ENCODE measurements at regions not wholly inside any gene's neighbourhood (a gene's known extent, or its start where the extent isn't known, plus 50 kb on each side); places are given as distances from the start of the nearest gene placed in this dataset.
"Not testable (repeated sequence)": the region's sequence is repeated elsewhere in the genome, so short reads cannot be mapped to it uniquely, and the experiment has no call there.

DNA sequence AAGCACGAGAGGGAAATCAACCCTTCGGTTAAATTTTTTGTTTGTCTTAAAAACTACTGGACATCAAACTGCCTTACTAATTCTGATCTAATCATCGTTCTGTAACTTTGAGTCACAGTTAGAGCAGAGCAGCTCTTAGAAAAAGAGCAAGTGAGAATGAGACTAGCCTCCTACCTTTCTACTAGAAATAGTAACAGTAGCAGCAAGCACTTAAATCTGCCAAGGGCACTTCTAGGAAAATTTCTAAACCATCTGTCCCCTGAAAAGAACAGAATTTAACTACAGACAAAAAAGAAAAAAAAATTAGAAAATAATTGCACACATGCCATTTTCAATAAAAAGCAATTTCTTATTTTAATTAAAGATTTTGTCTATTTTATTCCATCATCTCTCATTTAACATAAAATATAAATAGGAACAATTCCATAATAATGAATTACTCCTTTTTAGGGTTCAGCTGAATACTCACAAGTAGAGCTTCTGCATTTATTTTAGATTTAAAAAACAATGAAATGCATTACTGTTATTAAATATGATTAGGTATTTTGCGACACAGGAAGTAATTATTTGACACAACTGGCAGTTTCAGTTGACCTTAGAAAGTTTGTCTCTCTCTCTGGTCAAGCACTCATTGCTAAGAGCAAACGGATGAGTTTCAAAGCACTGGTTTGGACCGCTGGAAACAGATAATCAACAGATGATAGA lies 250.8 kb upstream of the SOX9 start:
- DNase-seq (ENCODE audit: low spot score) = no peak

DNA sequence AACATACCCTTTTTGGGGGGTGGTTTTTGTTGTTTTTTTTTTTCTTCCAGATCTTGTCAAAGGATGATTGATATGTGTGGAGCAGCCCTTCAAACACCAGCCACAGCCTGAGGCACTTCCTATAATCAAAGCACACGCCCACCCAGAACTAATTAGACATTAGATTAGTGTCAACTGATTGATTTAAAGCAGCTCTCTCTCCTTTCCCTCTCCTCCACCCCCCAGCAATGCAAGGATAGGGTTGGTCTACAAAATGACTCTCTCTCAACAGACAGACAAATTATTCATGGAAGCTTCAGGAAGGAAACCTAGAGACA lies 250.3 kb upstream of the SOX9 start:
- no peak for DNase-seq (ENCODE audit: low spot score)

DNA sequence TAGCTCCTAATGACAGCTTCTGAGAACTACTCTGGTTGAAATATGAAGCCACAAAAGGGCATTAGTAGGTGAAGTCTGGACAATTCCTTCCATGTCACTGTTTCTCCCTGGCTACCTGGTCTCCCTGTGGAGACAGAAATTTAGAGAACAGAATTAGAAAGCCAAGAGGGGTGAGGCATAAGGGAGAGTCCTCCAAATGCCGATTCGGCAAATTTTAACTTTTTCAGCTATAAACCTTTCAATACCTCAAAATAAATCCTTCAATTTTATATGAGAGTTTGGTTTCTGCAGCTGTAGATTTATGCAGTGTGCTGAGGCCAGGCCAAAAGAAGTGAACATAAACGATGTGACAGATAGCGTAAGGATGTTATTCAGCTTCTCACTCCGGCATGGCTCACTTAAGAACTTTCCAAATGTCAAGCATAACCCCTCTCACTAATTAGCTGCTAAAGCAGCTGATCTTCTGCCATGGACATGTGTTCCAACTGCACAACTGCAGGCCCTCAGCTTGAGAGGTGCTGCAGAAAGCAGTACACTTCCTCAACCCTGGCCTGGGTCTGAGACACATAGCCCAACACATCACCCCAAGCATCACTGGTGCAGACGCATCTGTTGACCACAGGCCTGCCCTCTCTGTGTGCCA lies 247.9 kb upstream of the SOX9 start:
- DNase-seq (ENCODE audit: low spot score) = no peak

DNA sequence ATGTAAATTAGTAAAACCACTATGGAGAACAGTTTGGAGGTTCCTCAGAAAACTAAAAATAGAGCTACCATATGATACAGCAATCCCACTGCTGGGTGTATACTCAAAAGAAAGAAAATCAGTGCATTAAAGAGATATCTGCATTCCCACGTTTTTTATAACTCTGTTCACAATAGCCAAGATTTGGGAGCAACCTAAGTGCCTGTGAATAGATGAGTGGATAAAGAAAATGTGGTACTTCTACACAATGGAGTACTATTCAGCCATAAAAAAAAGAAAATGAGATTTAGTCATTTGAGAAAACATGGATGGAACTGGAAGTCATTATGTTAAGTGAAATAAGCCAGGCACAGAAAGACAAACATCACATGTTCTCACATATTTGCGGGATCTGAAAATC lies 246.0 kb upstream of the SOX9 start:
- DNase-seq (ENCODE audit: low spot score) = not testable (repeated sequence)

DNA sequence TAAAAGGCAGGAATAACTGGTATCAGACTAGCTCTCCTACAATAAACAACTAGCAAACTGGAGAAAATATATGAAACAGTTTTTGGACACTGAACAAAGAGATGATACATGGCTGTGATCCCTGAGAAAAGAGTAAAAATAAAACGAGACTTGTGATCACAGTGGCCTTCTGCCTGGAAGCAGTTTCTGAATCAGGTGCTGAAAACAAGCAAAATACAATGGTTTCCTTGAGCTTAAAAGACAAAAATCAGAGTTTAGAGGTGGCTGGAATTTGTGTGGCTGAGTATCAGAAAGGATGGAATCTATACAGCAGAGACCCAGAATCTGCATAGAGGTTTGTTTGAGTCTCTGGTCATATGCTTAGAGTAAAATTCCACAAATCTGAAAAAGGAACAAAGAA lies 242.5 kb upstream of the SOX9 start:
- no peak for DNase-seq (ENCODE audit: low spot score)

DNA sequence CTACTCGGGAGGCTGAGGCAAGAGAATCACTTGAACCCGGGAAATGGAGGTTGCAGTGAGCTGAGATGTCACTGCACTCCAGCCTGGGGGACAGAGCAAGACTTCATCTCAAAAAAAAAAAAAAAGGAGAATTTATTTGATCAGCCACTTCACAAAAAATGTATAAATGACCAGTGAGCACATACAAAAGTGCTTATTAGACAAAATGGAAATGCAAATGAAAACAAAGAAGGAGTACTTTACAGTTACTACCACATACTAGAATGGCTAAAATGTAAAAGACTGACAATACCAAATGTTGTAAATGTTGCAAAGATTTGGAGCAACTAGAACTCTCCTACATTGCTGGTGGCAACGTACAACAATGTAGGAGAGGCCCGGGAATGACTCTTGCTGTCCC lies 241.8 kb upstream of the SOX9 start:
- DNase-seq (ENCODE audit: low spot score) = no peak

DNA sequence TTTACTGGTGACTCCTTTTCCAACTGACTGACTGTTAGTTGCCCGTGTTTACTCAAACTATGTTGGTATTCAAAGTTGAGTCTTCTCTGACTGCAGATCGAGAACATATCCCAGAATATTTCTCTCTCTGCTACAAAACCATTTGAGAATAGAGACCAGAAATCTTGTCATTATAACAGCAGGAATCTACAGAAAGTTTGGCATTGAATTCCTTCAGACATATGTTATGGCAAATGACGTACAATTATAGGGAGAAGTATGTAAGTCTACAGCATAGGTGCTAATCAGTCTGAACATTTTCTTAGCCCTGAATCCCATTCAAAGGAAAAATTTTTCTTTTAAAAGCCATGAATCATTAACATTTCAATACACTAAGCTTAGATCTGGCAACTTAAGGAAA lies 239.8 kb upstream of the SOX9 start:
- no peak for DNase-seq (ENCODE audit: low spot score)

DNA sequence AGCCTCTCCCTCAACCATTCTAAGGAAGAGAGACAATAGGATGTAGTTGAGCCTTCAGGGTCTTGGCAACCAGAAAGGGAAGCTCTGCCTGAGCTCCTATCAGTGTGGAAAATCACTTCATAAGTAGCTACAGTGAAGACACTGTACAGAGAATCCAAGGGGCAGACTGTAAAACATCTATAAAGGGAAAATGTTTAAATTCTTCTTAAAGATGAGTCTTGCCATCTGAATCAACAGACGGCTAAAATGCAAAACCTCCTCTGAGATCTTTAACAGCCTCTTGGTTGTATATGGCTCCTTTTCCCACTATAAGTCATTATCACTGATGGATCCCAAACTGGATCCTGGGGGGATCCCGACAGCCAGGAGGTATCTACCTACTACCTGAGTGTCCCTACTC lies 239.2 kb upstream of the SOX9 start:
- DNase-seq (ENCODE audit: low spot score) = no peak

DNA sequence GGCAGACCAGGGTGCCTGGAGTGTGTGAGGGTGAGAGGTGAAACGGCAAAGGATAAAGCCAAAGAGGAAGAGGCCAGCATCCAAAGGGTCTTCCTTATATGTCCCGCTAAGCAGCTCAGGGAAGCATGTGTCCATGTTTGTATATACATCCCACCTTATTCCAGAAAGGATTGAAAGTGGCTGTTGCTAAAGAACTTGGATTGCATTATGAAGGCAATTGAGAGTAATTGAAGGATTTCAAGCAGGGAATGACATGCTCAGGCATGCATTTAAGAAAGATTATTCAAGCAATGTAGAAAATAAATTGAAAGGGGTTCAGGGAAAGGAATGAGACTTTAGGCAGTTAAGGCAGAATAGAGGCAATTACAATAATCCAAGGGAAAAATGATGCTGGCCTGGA lies 237.6 kb upstream of the SOX9 start:
- DNase-seq (ENCODE audit: low spot score) = no peak

DNA sequence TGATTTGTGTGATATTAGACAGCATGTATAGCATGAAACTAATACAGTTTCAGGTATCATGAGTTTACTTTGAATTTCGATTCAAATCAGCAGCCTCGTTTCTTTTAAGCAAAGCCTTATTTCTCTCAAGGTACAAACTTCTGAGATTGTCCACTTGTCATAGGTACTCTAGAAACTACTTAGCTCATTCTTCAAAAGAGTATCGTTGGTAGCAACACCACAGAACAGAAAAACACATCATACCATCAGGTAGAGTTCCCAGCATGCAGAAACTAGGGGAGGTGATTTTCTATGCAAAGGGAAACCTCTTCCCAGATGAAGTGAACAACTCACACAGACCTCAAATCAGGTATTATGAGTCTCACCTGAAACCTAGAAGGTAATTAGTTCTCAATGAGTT lies 237.0 kb upstream of the SOX9 start:
- no peak for DNase-seq (ENCODE audit: low spot score)

DNA sequence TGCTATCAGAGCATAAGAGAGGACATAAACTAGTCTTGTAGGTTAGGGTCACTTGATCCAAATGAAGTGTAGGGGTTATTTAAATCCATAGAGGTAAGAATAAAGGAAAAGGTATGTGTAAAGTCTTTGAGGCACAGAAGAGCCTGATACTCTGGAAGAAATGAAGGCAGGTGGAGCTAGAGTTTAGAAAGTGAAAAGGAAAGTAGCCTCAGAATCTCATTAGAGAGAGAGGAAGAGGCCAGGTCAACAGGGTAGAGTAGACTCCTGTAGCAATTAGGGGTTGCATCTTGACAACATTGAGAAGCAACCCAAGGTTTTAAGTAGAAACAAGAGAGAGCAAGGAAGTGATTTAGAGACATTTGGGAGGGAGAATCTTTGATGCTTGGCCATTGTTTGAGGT lies 235.2 kb upstream of the SOX9 start:
- DNase-seq (ENCODE audit: low spot score) = no peak

DNA sequence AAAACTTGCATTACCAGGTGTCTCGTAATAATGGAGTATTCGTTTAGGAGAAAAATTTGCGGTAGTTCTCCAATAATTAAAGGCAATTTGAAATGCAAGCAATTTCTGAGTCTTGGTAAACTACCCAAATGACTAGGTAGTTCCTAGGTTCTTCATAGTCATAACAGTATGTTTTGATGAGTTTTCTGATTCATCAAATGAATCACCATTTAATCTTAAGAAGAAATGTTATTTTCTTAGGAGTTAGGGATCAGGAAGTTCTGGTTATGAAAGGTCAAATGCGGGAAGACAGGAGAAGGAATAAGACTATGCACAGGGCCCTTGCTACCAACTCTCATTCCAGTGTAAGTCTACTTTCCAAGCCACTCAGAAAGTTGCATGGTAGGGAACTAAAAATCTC lies 221.5 kb upstream of the SOX9 start:
- no peak for DNase-seq (ENCODE audit: low spot score)

DNA sequence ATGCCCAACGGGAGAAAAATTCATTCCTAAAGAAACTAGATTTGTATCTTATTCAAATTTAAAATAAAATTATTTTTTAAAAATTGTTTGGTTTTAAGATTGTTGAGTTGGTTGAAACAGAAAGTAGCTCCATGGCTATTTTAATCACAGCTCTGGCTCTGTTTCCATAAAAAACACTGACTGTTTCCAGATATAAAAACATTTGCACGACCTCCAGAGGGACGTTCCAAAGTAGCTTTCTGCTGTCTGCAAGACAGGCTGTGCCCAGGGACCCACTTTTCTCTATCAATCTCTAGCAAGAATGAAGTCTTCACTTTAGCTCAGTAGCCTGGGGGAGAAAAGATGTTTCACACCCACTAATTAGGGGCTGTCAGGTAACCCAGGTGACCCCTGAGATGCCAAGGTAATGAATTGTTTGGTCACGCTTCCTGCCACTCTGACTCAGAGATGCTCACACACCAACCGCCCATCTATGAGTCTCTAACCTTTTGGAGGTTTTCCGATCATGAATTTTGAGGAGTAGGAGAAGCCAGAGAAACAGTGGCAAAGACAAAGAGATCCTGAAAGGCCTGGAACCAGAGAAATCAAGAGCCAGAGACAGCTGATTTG lies 220.1 kb upstream of the SOX9 start:
- DNase-seq (ENCODE audit: low spot score) = no peak

DNA sequence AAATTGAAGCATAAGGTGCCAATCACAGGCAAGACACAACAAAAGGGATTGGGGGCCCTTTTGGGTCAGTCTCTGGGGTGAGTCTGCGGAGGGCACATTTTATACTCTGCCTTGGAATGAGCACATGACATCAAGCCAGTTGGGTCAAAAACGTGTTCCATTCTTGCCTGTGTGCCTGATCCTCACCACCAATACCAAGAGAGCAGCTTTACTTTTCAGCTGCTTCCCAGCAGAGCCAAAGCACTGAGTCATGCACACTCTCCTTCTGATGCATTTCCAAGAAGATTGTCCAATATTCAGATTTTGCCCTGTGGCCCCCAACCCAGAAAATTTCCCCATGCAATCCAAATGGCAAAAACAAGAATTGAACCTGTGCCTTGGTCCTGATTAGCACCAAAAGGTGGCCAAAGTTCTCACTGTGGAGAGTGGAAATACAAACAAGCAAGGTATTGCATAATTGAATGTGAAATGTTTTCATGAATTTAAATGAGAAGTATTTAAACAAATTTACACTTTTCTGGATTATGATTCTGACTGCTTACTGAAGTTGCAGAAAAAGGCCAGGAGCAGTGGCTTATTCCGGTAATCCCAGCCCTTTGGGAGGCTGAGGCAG lies 217.8 kb upstream of the SOX9 start:
- DNase-seq (ENCODE audit: low spot score) = no peak

DNA sequence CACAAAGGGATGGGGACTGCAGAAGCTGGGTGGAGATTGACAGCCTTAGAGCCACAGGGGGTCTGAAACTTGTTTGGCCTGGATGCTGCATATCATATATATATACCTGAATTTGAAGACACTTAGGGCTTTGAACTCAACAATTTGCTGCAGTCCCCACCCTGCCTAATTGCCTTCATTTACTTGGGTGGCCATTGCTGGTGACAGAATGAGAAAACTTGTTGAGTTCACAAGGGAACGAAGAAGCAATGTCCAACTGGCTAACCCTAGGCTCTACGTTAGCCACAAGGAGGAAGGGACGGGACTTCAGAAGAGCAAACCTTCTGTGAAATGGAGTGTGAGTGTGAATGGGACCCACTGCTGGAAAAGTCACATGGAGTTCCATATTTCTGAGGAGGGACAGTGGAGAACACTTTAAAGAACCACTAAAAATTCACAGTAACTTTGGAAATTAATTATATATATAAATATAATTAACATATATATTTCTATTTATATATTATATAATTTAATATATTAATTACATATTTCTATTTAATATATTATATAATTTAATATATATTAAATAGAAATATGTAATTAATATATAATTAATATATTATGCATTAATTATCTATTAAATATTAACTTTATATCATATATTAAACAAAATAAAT lies 215.3 kb upstream of the SOX9 start:
- no peak for DNase-seq (ENCODE audit: low spot score)

DNA sequence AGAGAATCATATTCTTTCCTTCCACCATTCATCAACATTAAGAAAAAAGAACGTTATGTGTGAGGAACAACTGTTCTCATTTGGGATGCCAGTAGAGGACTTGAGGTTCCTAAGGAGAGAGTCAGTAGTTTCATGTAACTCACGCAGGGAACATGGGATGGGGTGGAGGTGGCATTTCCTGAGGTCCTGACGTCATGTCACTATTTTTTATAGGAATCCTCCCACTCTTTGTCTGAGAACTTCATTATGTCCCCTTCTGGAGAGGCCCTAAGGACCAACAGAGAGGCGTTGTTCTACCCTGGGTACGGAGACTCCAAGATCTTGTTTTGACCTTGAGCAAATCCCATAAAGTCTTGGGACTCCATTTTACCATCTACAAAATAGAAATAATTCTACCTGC lies 211.7 kb upstream of the SOX9 start:
- no peak for DNase-seq (ENCODE audit: low spot score)

DNA sequence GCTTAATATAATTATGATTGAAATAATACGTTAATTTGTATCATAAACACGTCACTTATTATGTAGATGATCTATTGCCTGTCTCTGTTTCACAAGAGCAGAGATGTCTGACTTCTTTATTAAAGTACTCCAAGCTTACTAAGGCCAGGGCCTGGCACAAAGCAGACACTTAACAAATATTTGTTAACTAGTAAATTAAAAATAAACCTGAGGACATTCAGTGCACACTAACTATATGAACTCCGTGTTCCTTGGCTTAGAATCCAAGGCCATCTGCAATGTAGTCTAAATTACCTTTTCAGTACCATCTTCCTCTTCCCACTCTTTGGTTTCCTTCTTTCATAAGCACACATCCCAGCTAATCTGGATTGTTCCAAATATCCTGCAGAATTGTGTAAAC lies 210.8 kb upstream of the SOX9 start:
- no peak for DNase-seq (ENCODE audit: low spot score)

DNA sequence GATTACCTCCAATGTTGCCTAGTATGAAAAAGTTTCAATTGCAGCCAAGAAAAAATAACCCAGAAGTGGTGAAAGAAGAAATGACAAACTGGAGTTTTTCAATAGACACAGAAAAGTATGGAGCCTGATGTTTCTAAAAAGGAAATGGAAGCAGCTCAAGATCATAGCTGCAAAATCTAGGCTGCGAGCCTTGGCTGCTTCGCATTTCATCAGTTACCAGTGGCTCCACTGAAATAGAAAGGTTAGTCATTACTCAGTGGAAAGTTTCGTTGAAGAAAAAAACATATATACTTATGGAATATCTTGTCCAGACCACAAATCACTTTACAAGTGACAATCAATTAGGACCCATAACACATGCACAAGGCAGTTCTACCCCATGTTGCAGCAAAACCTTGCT lies 206.8 kb upstream of the SOX9 start:
- DNase-seq (ENCODE audit: low spot score) = no peak

DNA sequence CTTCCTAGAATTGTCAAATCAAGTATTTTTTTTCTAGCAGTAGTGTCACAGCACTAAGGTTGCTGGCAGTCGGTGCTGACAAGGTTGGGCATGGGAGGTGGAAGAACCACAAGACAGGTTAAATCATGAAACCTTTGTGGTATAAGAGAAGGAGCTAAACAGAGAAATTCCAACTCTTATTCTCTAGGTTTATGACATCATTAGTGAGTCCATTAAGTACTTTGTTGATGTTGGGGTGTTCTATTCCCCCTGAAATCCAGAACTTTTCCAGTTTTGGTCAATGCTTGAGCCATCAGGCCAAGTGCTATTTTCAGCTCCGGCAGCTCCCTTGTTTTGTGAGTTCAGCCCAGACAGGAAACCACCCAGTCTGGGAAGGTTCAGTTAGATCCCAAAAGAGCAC lies 206.0 kb upstream of the SOX9 start:
- DNase-seq (ENCODE audit: low spot score) = no peak

DNA sequence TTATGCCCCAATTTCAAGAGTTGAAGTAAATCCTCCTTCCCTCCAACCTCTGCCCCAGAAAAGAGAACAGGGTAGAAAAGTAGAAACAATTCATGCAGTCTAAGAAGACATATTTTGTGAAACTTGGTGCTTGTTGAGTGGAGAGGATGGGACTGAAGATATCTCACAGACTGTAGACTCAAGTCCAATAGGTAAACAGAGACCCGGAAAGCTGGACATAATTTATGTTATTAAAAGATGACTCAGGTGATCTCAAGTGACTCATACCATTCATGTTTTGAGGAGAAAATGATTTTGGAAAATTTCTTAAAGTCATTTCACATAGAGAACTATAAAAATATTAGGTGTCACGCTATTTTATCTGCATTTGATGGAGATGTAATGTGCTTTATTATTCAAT lies 203.1 kb upstream of the SOX9 start:
- DNase-seq (ENCODE audit: low spot score) = no peak

DNA sequence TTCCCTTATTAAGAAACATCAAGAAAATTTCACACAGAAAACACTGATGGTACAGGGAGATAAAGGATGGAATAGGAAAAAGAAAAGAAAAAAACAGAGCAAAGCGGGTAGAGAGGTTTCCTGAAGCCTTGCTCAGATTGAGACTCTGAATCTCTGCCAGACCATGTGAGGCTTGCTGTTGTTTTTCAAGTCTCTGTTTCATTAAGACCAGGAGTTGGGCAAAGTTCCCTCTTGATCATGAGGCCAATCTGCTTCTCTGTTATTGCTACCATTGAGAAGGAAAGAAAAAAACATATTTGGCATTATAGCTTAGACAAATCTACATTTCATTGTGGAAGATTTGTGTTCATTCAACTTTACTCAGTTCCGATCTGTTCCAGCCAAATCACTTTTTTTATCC lies 201.6 kb upstream of the SOX9 start:
- no peak for DNase-seq (ENCODE audit: low spot score)

DNA sequence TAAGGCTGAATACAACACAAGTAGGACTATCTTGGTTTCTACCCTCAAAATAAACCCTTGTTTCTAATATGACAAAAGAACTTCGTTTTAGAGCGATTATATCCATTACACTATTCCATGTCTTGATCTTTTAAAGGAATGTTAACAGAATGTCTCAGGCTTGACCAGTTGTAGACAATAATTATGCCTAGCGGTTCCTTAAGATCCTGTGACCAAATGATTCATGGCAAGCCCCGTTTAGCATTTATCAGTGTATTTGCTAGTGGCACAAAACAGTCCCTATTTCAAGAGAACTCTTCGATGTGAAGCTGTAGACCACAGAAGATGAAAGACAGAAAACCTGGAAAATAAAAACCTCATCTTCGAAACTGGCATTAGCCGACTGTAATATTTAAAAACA lies 200.9 kb upstream of the SOX9 start:
- no peak for DNase-seq (ENCODE audit: low spot score)

DNA sequence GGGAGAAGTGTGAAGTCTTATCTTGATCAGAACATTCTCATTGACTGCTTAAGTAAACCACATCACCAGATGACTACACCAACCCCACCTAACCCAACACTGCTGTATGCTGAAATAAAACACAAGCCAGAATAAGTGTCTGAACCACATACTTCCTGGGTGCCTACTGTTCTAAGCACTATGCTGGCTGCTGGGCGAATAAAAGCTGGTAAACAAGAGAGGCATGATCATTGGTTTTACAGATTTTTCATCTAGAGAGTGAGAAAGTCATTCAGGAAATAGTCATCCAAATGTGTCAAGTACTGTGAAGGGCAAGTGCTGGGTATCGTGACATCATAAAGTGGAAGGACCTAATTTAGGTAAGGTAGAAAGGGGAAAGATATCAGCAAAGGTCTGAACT lies 199.0 kb upstream of the SOX9 start:
- DNase-seq (ENCODE audit: low spot score) = peak; percentile 6
